ENCODE measurements at regions not wholly inside any gene's neighbourhood (a gene's known extent, or its start where the extent isn't known, plus 50 kb on each side); places are given as distances from the start of the nearest gene placed in this dataset.

DNA sequence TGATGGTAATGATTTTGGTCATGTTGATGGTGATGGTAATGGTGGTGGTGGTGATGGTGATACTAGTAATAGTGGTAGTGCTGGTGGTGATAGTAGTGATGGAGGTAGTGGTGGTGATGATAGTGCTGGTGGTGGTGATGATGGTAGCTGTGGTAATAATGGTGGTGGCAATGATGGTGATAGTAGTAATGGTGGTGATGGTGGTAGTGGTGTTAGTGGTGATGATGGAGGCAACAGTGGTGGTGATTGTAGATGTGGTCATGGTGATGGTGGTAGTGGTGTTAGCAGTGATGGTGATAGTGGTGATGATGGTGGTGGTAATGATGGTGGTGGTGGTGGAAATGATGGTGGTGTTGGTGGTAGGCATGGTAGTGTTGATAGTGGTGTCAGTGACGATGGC lies 127.0 kb upstream of the RPL38 start:
- Histone ChIP-seq H3K18ac (ENCODE audit: low read depth in 1 of 2, low read length in 2 of 2) (no peak overlapping the region), H3K36me3 (ENCODE audit: control insufficient read depth in 1 of 2, insufficient read depth in 2 of 2, low read depth in 1 of 2, low read length in 2 of 2) (no peaks in the 10 kb centered on the region), H3K9ac (ENCODE audit: low read length) (no peak overlapping the region), H3K79me1 (replicated peaks; ENCODE audit: low read length, poor library complexity, severe bottlenecking) (no peaks in the 10 kb centered on the region), H3K23ac (ENCODE audit: low read length in 2 of 2) (no peak overlapping the region), H4K8ac (ENCODE audit: low read length) (no peak overlapping the region), H3K27ac (ENCODE audit: low read length, poor library complexity, severe bottlenecking) (no peak overlapping the region), H2BK15ac (ENCODE audit: low read depth, poor library complexity, severe bottlenecking) (no peak overlapping the region), H3K27me3 (ENCODE audit: control insufficient read depth in 1 of 2, insufficient read depth in 1 of 2, low read length in 2 of 2) (peaks cover 0 to 16% of the 10 kb centered on the region in 2 experiments), H2AFZ (ENCODE audit: low read depth, low read length) (no peak overlapping the region), H2BK120ac (ENCODE audit: low read depth, low read length) (no peak overlapping the region), H3K14ac (ENCODE audit: low read length in 2 of 2) (no peak overlapping the region), H3K9me3 (ENCODE audit: control insufficient read depth, low read length) (peaks cover 29% of the 10 kb centered on the region), H2BK12ac (ENCODE audit: low read length in 2 of 2) (no peak overlapping the region), H3K4ac (ENCODE audit: low read depth in 1 of 2, low read length in 2 of 2) (no peak overlapping the region), H3K4me1 (ENCODE audit: control insufficient read depth, insufficient read depth, low read depth, low read length) (no peaks in the 10 kb centered on the region), H3K4me3 (ENCODE audit: insufficient read depth in 1 of 2, low read depth in 1 of 2, low read length in 2 of 2) (no peak overlapping the region), H4K91ac (ENCODE audit: low read length) (no peak overlapping the region), H2AK5ac (ENCODE audit: low read length, severe bottlenecking) (no peak overlapping the region), H3K4me2 (ENCODE audit: low read length, poor library complexity, severe bottlenecking) (no peak overlapping the region), H2BK5ac (ENCODE audit: low read depth, low read length, poor library complexity, severe bottlenecking) (no peak overlapping the region)
- WGBS, result no CpG with 5 or more reads among the region's 1 CpG
- no peak for DNase-seq

DNA sequence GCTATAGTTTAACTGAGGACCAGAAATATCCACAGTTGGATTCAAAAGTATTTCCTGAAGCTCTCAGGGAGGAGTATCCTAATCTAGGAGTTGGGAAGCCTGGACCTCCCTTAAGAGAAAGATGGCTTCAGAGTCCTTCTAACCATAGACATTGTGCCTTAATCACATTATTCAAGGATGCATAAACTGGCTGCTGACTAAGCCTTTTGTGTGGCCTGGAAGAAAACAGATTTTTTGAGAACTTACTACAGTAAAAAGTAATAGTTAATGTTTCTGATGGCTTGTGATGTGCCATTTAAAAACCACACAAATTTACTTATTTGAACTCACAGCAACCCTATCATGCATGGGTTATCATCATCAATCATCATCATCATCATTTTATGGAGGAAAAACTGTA lies 126.2 kb upstream of the RPL38 start:
- H3K18ac ChIP-seq (ENCODE audit: low read depth in 1 of 2, low read length in 2 of 2), result no peak overlapping the region
- H3K79me1 ChIP-seq (replicated peaks; ENCODE audit: low read length, poor library complexity, severe bottlenecking), result no peaks in the 10 kb centered on the region
- no peak overlapping the region for H3K4me3 ChIP-seq (ENCODE audit: insufficient read depth in 1 of 2, low read depth in 1 of 2, low read length in 2 of 2)

DNA sequence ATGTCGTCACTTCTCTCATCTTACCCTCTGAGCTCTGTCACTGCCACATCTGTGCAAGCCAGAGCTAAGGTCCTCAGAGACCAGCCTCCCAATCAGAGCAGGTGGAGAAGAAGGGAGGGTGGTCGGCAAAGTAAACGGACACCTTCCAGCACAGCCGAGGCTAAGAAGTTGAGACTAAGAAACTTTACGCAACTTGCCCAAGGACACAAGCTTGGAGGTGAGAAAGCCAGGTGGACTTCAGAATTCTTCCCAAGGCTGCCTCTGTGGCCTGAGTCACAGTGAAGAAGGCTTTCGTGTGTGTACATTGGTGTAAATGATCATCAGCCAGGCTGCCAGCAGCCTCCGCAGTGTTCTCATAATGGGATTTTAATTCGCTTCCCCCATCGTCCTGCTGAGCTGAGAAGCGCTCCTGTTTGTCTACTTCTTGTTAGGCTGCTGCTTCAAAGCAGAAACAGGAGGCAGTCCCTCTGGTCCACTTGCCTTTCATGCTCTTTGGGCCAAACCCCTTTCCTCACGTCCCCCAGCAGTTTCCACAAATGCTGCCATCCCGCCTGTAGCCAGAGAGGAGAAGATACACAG lies 125.0 kb upstream of the RPL38 start:
- H3K4me1 ChIP-seq (ENCODE audit: control insufficient read depth, insufficient read depth, low read depth, low read length), result no peaks in the 10 kb centered on the region
- no peak overlapping the region for H4K8ac ChIP-seq (ENCODE audit: low read length)
- H2BK120ac ChIP-seq (ENCODE audit: low read depth, low read length), result no peak overlapping the region
- no peak overlapping the region for H3K4me2 ChIP-seq (ENCODE audit: low read length, poor library complexity, severe bottlenecking)
- no peak overlapping the region for H2AFZ ChIP-seq (ENCODE audit: low read depth, low read length)
- H3K14ac ChIP-seq (ENCODE audit: low read length in 2 of 2), result no peak overlapping the region
- H3K4ac ChIP-seq (ENCODE audit: low read depth in 1 of 2, low read length in 2 of 2), result no peak overlapping the region
- no peak overlapping the region for H3K27ac ChIP-seq (ENCODE audit: low read length, poor library complexity, severe bottlenecking)
- H4K91ac ChIP-seq (ENCODE audit: low read length), result no peak overlapping the region
- H2BK15ac ChIP-seq (ENCODE audit: low read depth, poor library complexity, severe bottlenecking), result no peak overlapping the region
- no peak overlapping the region for H3K23ac ChIP-seq (ENCODE audit: low read length in 2 of 2)
- H3K18ac ChIP-seq (ENCODE audit: low read depth in 1 of 2, low read length in 2 of 2), result no peak overlapping the region
- peaks cover 18% of the 10 kb centered on the region for H3K9me3 ChIP-seq (ENCODE audit: control insufficient read depth, low read length)
- H2BK5ac ChIP-seq (ENCODE audit: low read depth, low read length, poor library complexity, severe bottlenecking), result no peak overlapping the region
- no peak overlapping the region for H3K4me3 ChIP-seq (ENCODE audit: insufficient read depth in 1 of 2, low read depth in 1 of 2, low read length in 2 of 2)
- no peak for DNase-seq
- no peaks in the 10 kb centered on the region for H3K36me3 ChIP-seq (ENCODE audit: control insufficient read depth in 1 of 2, insufficient read depth in 2 of 2, low read depth in 1 of 2, low read length in 2 of 2)
- WGBS, result 78% methylated on average over 10 of the region's 12 CpGs
- H3K27me3 ChIP-seq (ENCODE audit: control insufficient read depth in 1 of 2, insufficient read depth in 1 of 2, low read length in 2 of 2), result peaks cover 0 to 30% of the 10 kb centered on the region in 2 experiments
- no peaks in the 10 kb centered on the region for H3K79me1 ChIP-seq (replicated peaks; ENCODE audit: low read length, poor library complexity, severe bottlenecking)
- H2AK5ac ChIP-seq (ENCODE audit: low read length, severe bottlenecking), result no peak overlapping the region
- no peak overlapping the region for H2BK12ac ChIP-seq (ENCODE audit: low read length in 2 of 2)
- no peak overlapping the region for H3K9ac ChIP-seq (ENCODE audit: low read length)

More for the DNA sequence above, 126.2 kb upstream of the RPL38 start:
- H2AFZ ChIP-seq (ENCODE audit: low read depth, low read length), result no peak overlapping the region
- no peak overlapping the region for H3K4me2 ChIP-seq (ENCODE audit: low read length, poor library complexity, severe bottlenecking)
- peaks cover 0 to 24% of the 10 kb centered on the region in 2 experiments for H3K27me3 ChIP-seq (ENCODE audit: control insufficient read depth in 1 of 2, insufficient read depth in 1 of 2, low read length in 2 of 2)
- no peak overlapping the region for H2AK5ac ChIP-seq (ENCODE audit: low read length, severe bottlenecking)
- DNase-seq, result no peak
- H3K9ac ChIP-seq (ENCODE audit: low read length), result no peak overlapping the region
- H3K36me3 ChIP-seq (ENCODE audit: control insufficient read depth in 1 of 2, insufficient read depth in 2 of 2, low read depth in 1 of 2, low read length in 2 of 2), result no peaks in the 10 kb centered on the region
- no peak overlapping the region for H4K8ac ChIP-seq (ENCODE audit: low read length)
- H3K23ac ChIP-seq (ENCODE audit: low read length in 2 of 2), result no peak overlapping the region
- no peak overlapping the region for H3K27ac ChIP-seq (ENCODE audit: low read length, poor library complexity, severe bottlenecking)
- no peak overlapping the region for H2BK15ac ChIP-seq (ENCODE audit: low read depth, poor library complexity, severe bottlenecking)
- no peak overlapping the region for H3K14ac ChIP-seq (ENCODE audit: low read length in 2 of 2)
- H2BK120ac ChIP-seq (ENCODE audit: low read depth, low read length), result no peak overlapping the region
- H4K91ac ChIP-seq (ENCODE audit: low read length), result no peak overlapping the region
- H3K4ac ChIP-seq (ENCODE audit: low read depth in 1 of 2, low read length in 2 of 2), result no peak overlapping the region
- peaks cover 26% of the 10 kb centered on the region for H3K9me3 ChIP-seq (ENCODE audit: control insufficient read depth, low read length)
- H2BK12ac ChIP-seq (ENCODE audit: low read length in 2 of 2), result no peak overlapping the region
- no peaks in the 10 kb centered on the region for H3K4me1 ChIP-seq (ENCODE audit: control insufficient read depth, insufficient read depth, low read depth, low read length)
- H2BK5ac ChIP-seq (ENCODE audit: low read depth, low read length, poor library complexity, severe bottlenecking), result no peak overlapping the region

DNA sequence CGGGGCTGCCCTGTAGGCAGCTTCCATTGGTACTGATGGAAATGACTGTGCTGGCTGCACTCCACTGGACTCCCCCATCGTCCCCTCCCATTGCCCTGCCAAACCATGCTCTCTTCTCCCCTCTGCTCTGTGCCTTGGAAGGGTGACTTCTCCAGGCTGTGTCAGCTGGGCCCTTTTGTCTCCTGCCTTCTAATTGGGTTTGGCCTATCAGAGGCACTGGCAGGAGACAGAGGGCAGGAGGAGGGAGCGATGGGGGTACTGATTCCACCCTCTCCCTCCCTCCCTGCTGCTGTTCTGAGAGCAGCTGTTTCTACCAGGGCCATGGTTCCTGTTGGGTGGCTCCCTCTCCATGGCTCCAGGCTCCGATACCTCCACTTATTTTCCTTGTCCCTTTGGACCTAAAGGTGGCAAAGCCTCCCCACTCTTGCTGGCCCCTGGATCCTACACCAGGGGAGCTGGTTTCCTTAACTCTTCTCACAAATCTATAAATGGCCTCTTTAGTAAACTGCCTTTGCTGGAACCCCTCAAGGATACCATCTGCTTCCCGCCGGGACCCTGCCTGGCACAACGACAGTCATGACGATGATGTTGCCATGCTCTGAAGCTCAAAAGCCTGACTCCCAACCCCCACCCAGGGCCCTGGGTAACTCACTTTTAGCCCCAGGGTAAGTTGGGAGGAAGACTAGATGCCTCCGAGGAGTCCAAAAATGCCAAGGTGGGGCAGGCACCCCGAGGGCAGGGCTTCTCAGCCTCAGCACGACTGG lies 123.8 kb upstream of the RPL38 start:
- Histone ChIP-seq H3K4me2 (ENCODE audit: low read length, poor library complexity, severe bottlenecking) (no peak overlapping the region), H2BK15ac (ENCODE audit: low read depth, poor library complexity, severe bottlenecking) (no peak overlapping the region), H4K91ac (ENCODE audit: low read length) (no peak overlapping the region), H3K9me3 (ENCODE audit: control insufficient read depth, low read length) (peaks cover 5% of the 10 kb centered on the region), H3K4ac (ENCODE audit: low read depth in 1 of 2, low read length in 2 of 2) (no peak overlapping the region), H2BK5ac (ENCODE audit: low read depth, low read length, poor library complexity, severe bottlenecking) (no peak overlapping the region), H3K23ac (ENCODE audit: low read length in 2 of 2) (no peak overlapping the region), H2BK120ac (ENCODE audit: low read depth, low read length) (no peak overlapping the region), H3K27ac (ENCODE audit: low read length, poor library complexity, severe bottlenecking) (no peak overlapping the region), H2AFZ (ENCODE audit: low read depth, low read length) (no peak overlapping the region), H3K4me1 (ENCODE audit: control insufficient read depth, insufficient read depth, low read depth, low read length) (no peaks in the 10 kb centered on the region), H3K18ac (ENCODE audit: low read depth in 1 of 2, low read length in 2 of 2) (no peak overlapping the region), H2BK12ac (ENCODE audit: low read length in 2 of 2) (no peak overlapping the region), H2AK5ac (ENCODE audit: low read length, severe bottlenecking) (no peak overlapping the region), H3K79me1 (replicated peaks; ENCODE audit: low read length, poor library complexity, severe bottlenecking) (no peaks in the 10 kb centered on the region), H3K9ac (ENCODE audit: low read length) (no peak overlapping the region), H3K14ac (ENCODE audit: low read length in 2 of 2) (no peak overlapping the region), H3K27me3 (ENCODE audit: control insufficient read depth in 1 of 2, insufficient read depth in 1 of 2, low read length in 2 of 2) (peaks cover 0 to 30% of the 10 kb centered on the region in 2 experiments), H4K8ac (ENCODE audit: low read length) (no peak overlapping the region), H3K4me3 (ENCODE audit: insufficient read depth in 1 of 2, low read depth in 1 of 2, low read length in 2 of 2) (no peak overlapping the region), H3K36me3 (ENCODE audit: control insufficient read depth in 1 of 2, insufficient read depth in 2 of 2, low read depth in 1 of 2, low read length in 2 of 2) (no peaks in the 10 kb centered on the region)
- DNase-seq, result no peak
- WGBS, result 77% methylated on average over 11 of the region's 11 CpGs

Data from mesenchymal stem cell (in vitro differentiated cells and primary cell).